ENCODE measurements at regions not wholly inside any gene's neighbourhood (a gene's known extent, or its start where the extent isn't known, plus 50 kb on each side); places are given as distances from the start of the nearest gene placed in this dataset.

DNA sequence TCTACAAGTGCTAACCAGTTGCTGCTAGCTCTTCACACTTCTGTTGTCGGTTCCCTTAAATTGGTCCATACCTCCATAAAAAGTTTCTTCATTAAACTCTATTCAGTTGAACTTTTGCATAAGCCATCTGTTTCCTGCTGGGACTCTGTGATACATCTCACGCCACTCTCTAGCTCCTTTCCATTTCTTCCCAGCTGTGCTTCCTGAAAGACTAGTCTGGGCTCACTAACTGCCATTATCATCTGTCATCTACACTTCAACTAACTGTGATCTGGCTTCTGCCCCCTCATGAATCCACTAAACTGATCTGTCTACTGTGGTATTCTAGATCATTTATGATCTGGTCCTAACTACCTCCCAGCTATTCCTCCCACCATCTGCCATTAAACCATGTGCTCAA is 78.3 kb downstream of the ELAPOR2 start:
- TF ChIP-seq, protein P1, sequence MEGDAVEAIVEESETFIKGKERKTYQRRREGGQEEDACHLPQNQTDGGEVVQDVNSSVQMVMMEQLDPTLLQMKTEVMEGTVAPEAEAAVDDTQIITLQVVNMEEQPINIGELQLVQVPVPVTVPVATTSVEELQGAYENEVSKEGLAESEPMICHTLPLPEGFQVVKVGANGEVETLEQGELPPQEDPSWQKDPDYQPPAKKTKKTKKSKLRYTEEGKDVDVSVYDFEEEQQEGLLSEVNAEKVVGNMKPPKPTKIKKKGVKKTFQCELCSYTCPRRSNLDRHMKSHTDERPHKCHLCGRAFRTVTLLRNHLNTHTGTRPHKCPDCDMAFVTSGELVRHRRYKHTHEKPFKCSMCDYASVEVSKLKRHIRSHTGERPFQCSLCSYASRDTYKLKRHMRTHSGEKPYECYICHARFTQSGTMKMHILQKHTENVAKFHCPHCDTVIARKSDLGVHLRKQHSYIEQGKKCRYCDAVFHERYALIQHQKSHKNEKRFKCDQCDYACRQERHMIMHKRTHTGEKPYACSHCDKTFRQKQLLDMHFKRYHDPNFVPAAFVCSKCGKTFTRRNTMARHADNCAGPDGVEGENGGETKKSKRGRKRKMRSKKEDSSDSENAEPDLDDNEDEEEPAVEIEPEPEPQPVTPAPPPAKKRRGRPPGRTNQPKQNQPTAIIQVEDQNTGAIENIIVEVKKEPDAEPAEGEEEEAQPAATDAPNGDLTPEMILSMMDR (IDR thresholded peaks at IDR 0.05; ENCODE audit: low read depth, low read length), result no peak
- TF ChIP-seq EZH2phosphoT487 (IDR thresholded peaks at IDR 0.05; ENCODE audit: low read depth), result no peak
